ENCODE measurements at regions not wholly inside any gene's neighbourhood (a gene's known extent, or its start where the extent isn't known, plus 50 kb on each side); places are given as distances from the start of the nearest gene placed in this dataset.

GRCh38 chr1:8251635-8252034 lies 66.3 kb upstream of the SLC45A1 start:
- DNase-seq (ENCODE audit: low read depth in 1 of 2, low spot score in 2 of 2) (no peak), FAIRE-seq (no peak)
- Histone ChIP-seq H2BK12ac (ENCODE audit: low read depth, low read length) (no peak overlapping the region), H3K4me3 (ENCODE audit: extremely low read depth in 1 of 4, insufficient read depth in 2 of 4, low read depth in 3 of 4, low read length in 4 of 4) (no peak overlapping the region), H3K4me2 (ENCODE audit: insufficient read depth in 1 of 2, low read depth in 2 of 2, low read length in 2 of 2) (no peak overlapping the region), H3K9ac (replicated peaks in 1 of 4; ENCODE audit: extremely low read depth in 1 of 4, low read depth in 3 of 4, low read length in 3 of 4) (no peak overlapping the region), H3K4me1 (replicated peaks in 1 of 4; ENCODE audit: control insufficient read depth in 3 of 4, insufficient read depth in 4 of 4, low read length in 3 of 4) (no peaks in the 10 kb centered on the region; a peak in 1 of 7 replicates), H3K4ac (replicated peaks; ENCODE audit: insufficient read length, low read depth, low read length) (no peak overlapping the region), H4K91ac (replicated peaks; ENCODE audit: insufficient read length, low read length) (no peak overlapping the region), H3K23ac (ENCODE audit: insufficient read length) (no peak overlapping the region), H3K14ac (ENCODE audit: insufficient read length) (no peak overlapping the region), H3K36me3 (ENCODE audit: control insufficient read depth in 2 of 4, insufficient read depth in 4 of 4, low read length in 3 of 4) (no peaks in the 10 kb centered on the region), H3K27ac (ENCODE audit: low read depth, low read length) (no peak overlapping the region), H3K79me2 (ENCODE audit: control insufficient read depth in 1 of 2, insufficient read depth in 2 of 2, low read length in 2 of 2) (no peaks in the 10 kb centered on the region), H3K79me1 (ENCODE audit: low read depth, low read length) (no peaks in the 10 kb centered on the region), H3K18ac (ENCODE audit: extremely low read depth, low read length) (no peak overlapping the region; the same call in 1 of the 2 replicates), H2BK120ac (replicated peaks; ENCODE audit: low read depth, low read length) (no peak overlapping the region), H4K8ac (ENCODE audit: extremely low read depth, insufficient read depth, low read length) (no peak overlapping the region), H4K20me1 (replicated peaks in 1 of 2; ENCODE audit: control insufficient read depth in 1 of 2, insufficient read depth in 2 of 2, low read length in 2 of 2) (no peaks in the 10 kb centered on the region), H3K56ac (replicated peaks; ENCODE audit: insufficient read length, low read depth, low read length) (no peak overlapping the region), H4K5ac (ENCODE audit: insufficient read length, low read depth, low read length) (no peak overlapping the region), H3K9me3 (ENCODE audit: insufficient read depth in 2 of 2, low read depth in 1 of 2, low read length in 1 of 2) (no peaks in the 10 kb centered on the region), H3K27me3 (replicated peaks in 1 of 4; ENCODE audit: control insufficient read depth in 3 of 4, extremely low read depth in 1 of 4, insufficient read depth in 3 of 4, low read length in 3 of 4) (no peaks in the 10 kb centered on the region), H2BK15ac (ENCODE audit: low read length) (no peak overlapping the region), H2BK5ac (ENCODE audit: low read depth, low read length) (no peak overlapping the region), H2BK20ac (ENCODE audit: low read length) (no peak overlapping the region), H2AK5ac (ENCODE audit: low read depth, low read length) (no peak overlapping the region), H2AFZ (ENCODE audit: low read length) (no peak overlapping the region), H3K23me2 (ENCODE audit: low read depth, low read length) (no peaks in the 10 kb centered on the region)
- ChIA-PET CTCF (ENCODE audit: partially characterized antibody) (interaction anchor here (0.6 to 1.8 kb wide), 5 partner anchors 62 to 582 kb away, joined by 3 to 4 read pairs (median 3); no protein-coding TSS in a partner anchor), POLR2A (ENCODE audit: partially characterized antibody) (no interaction called here)
- 86% methylated on average over 9 of the region's 9 CpGs; no CpG with 5 or more reads in 1 of the 2 experiments for whole genome bisulfite sequencing, 2 experiments (ENCODE audit: extremely low coverage in 1 of 2, insufficient coverage in 1 of 2, insufficient read length in 1 of 2, insufficient replicate concordance in 2 of 2, low coverage in 1 of 2, low lambda C conversion rate in 2 of 2, missing lambda C conversion rate in 1 of 2)
- TF ChIP-seq CHD7 (IDR thresholded peaks at IDR 0.05; ENCODE audit: insufficient replicate concordance, low read length) = no peak

All from H1 (cell line).